ENCODE measurements at regions not wholly inside any gene's neighbourhood (a gene's known extent, or its start where the extent isn't known, plus 50 kb on each side); places are given as distances from the start of the nearest gene placed in this dataset.

DNA sequence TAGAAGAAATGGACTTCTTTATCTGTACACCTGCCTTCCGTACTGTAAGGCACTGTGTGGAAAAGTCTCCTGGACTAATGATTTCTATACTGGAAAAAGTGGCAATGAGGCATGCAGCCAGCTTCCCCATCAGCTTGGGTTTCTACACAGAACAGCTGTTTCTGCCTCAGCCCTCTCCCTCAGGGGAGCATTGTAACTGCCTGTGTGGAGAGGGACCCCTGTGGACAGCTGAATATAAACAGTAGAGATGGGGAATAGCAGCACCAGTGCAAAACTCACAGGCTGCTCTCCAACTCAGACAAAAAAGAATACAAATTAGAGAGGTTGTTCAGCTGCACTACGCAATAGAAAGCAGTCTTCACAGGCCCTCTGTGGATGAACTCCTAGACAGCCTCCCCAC, 451.3 kb upstream of the MBL2 start:
- TF ChIP-seq POLR2A (IDR thresholded peaks at IDR 0.05), result no peak
- TF ChIP-seq, protein P1, sequence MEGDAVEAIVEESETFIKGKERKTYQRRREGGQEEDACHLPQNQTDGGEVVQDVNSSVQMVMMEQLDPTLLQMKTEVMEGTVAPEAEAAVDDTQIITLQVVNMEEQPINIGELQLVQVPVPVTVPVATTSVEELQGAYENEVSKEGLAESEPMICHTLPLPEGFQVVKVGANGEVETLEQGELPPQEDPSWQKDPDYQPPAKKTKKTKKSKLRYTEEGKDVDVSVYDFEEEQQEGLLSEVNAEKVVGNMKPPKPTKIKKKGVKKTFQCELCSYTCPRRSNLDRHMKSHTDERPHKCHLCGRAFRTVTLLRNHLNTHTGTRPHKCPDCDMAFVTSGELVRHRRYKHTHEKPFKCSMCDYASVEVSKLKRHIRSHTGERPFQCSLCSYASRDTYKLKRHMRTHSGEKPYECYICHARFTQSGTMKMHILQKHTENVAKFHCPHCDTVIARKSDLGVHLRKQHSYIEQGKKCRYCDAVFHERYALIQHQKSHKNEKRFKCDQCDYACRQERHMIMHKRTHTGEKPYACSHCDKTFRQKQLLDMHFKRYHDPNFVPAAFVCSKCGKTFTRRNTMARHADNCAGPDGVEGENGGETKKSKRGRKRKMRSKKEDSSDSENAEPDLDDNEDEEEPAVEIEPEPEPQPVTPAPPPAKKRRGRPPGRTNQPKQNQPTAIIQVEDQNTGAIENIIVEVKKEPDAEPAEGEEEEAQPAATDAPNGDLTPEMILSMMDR (IDR thresholded peaks at IDR 0.05), result no peak
